ENCODE measurements at regions not wholly inside any gene's neighbourhood (a gene's known extent, or its start where the extent isn't known, plus 50 kb on each side); places are given as distances from the start of the nearest gene placed in this dataset.

- no peaks in the 10 kb centered on the region for H3K4me1 ChIP-seq (ENCODE audit: control insufficient read depth, extremely low read depth, insufficient read depth, low read length)
- no peak for DNase-seq (ENCODE audit: low read depth, low spot score)
- no peak overlapping the region for H3K4me3 ChIP-seq (replicated peaks in 1 of 3; ENCODE audit: insufficient read depth in 1 of 3, low read depth in 1 of 3, low read length in 3 of 3)
- H3K27ac ChIP-seq (ENCODE audit: insufficient read depth, low read depth, low read length) = no peak overlapping the region
- intact Hi-C loops (cut with micrococcal nuclease) (no loop called here), dilution Hi-C loops (cut with MboI; ENCODE audit: extremely low pct_ligation_motif_present, low sequenced_read_pairs) (no loop called here)
- POLR2A ChIA-PET = no interaction called here
- H3K79me2 ChIP-seq (ENCODE audit: control insufficient read depth, insufficient read depth, low read length) = no peaks in the 10 kb centered on the region
- no peak overlapping the region for H2AFZ ChIP-seq (ENCODE audit: low read depth, low read length)
- H3K9me1 ChIP-seq (replicated peaks; ENCODE audit: control insufficient read depth, extremely low read depth, insufficient read depth, low read length) = no peaks in the 10 kb centered on the region
- no peak for FAIRE-seq
- H3K9me3 ChIP-seq (replicated peaks; ENCODE audit: control insufficient read depth, insufficient read depth, low read length) = no peaks in the 10 kb centered on the region
- H3K27me3 ChIP-seq (ENCODE audit: control insufficient read depth in 2 of 2, insufficient read depth in 2 of 2, low read length in 2 of 2) = no peaks in the 10 kb centered on the region
- TF ChIP-seq MAX (IDR thresholded peaks at IDR 0.05; ENCODE audit: insufficient read depth, insufficient read length) = no peak
- no peak for TF ChIP-seq JUN (IDR thresholded peaks at IDR 0.05; ENCODE audit: borderline replicate concordance, insufficient read depth, insufficient read length, low read depth)
- no peak for TF ChIP-seq MYC (IDR thresholded peaks at IDR 0.05; ENCODE audit: low read depth, low read length)
- TF ChIP-seq FOS (IDR thresholded peaks at IDR 0.05; ENCODE audit: borderline replicate concordance, insufficient read depth, low read length) = no peak
- TF ChIP-seq POLR2A (IDR thresholded peaks at IDR 0.05; ENCODE audit: low read depth, low read length) = no peak
- CTCF ChIA-PET = no interaction called here
- H3K4me2 ChIP-seq (ENCODE audit: insufficient read depth, low read length) = no peak overlapping the region
- no peaks in the 10 kb centered on the region for H4K20me1 ChIP-seq (replicated peaks; ENCODE audit: control insufficient read depth, extremely low read depth, insufficient read depth, low read length)
- H3K36me3 ChIP-seq (ENCODE audit: control insufficient read depth in 2 of 2, extremely low read depth in 1 of 2, insufficient read depth in 2 of 2, low read length in 2 of 2) = no peaks in the 10 kb centered on the region
- no TSS peak for BruUV-seq (replicated peaks)
- H3K9ac ChIP-seq (replicated peaks; ENCODE audit: extremely low read depth, insufficient read depth, low read length) = no peak overlapping the region
These were observed 71.3 kb upstream of the ANKRD50 start for GRCh38 chr4:124783847-124784246.

- FAIRE-seq = no peak
- H3K79me2 ChIP-seq (ENCODE audit: control insufficient read depth, insufficient read depth, low read length) = no peaks in the 10 kb centered on the region
- no peak overlapping the region for H3K4me3 ChIP-seq (replicated peaks in 1 of 3; ENCODE audit: insufficient read depth in 1 of 3, low read depth in 1 of 3, low read length in 3 of 3)
- H3K4me2 ChIP-seq (ENCODE audit: insufficient read depth, low read length) = no peak overlapping the region
- H2AFZ ChIP-seq (ENCODE audit: low read depth, low read length) = no peak overlapping the region
- BruUV-seq (replicated peaks) = no TSS peak
- no peaks in the 10 kb centered on the region for H3K4me1 ChIP-seq (ENCODE audit: control insufficient read depth, extremely low read depth, insufficient read depth, low read length)
- no peak overlapping the region for H3K27ac ChIP-seq (ENCODE audit: insufficient read depth, low read depth, low read length)
- no peak for TF ChIP-seq MAX (IDR thresholded peaks at IDR 0.05; ENCODE audit: insufficient read depth, insufficient read length)
- TF ChIP-seq MYC (IDR thresholded peaks at IDR 0.05; ENCODE audit: low read depth, low read length) = no peak
- TF ChIP-seq POLR2A (IDR thresholded peaks at IDR 0.05; ENCODE audit: low read depth, low read length) = no peak
- no peak for TF ChIP-seq GATA2 (IDR thresholded peaks at IDR 0.05; ENCODE audit: insufficient read depth, insufficient read length, low read depth, low read length)
- TF ChIP-seq CTCF (IDR thresholded peaks at IDR 0.05; ENCODE audit: extremely low read depth in 1 of 2, insufficient read depth in 1 of 2, low read depth in 1 of 2, low read length in 2 of 2) = no peak
- TF ChIP-seq FOS (IDR thresholded peaks at IDR 0.05; ENCODE audit: borderline replicate concordance, insufficient read depth, low read length) = no peak
- TF ChIP-seq EZH2 (IDR thresholded peaks at IDR 0.05; ENCODE audit: borderline replicate concordance, low read depth, low read length, severe bottlenecking) = no peak
- TF ChIP-seq JUN (IDR thresholded peaks at IDR 0.05; ENCODE audit: borderline replicate concordance, insufficient read depth, insufficient read length, low read depth) = no peak
- TF ChIP-seq POLR2AphosphoS5 (IDR thresholded peaks at IDR 0.05; ENCODE audit: insufficient read depth, low read depth, low read length) = no peak
- intact Hi-C loops (cut with micrococcal nuclease) = no loop called here
- ChIA-PET CTCF (interaction anchor here (1.2 kb wide), 1 partner anchor 16 kb away, joined by 3 read pairs; no protein-coding TSS in a partner anchor), POLR2A (no interaction called here)
- no peaks in the 10 kb centered on the region for H3K9me1 ChIP-seq (replicated peaks; ENCODE audit: control insufficient read depth, extremely low read depth, insufficient read depth, low read length)
- no peaks in the 10 kb centered on the region for H4K20me1 ChIP-seq (replicated peaks; ENCODE audit: control insufficient read depth, extremely low read depth, insufficient read depth, low read length)
- H3K36me3 ChIP-seq (ENCODE audit: control insufficient read depth in 2 of 2, extremely low read depth in 1 of 2, insufficient read depth in 2 of 2, low read length in 2 of 2) = no peaks in the 10 kb centered on the region
- dilution Hi-C loops (cut with MboI; ENCODE audit: extremely low pct_ligation_motif_present, low sequenced_read_pairs) = no loop called here
- H3K27me3 ChIP-seq (ENCODE audit: control insufficient read depth in 2 of 2, insufficient read depth in 2 of 2, low read length in 2 of 2) = no peaks in the 10 kb centered on the region
- H3K9me3 ChIP-seq (replicated peaks; ENCODE audit: control insufficient read depth, insufficient read depth, low read length) = no peaks in the 10 kb centered on the region
- no peak overlapping the region for H3K9ac ChIP-seq (replicated peaks; ENCODE audit: extremely low read depth, insufficient read depth, low read length)
- peak; percentile 15 for DNase-seq (ENCODE audit: low read depth, low spot score)
These were observed 64.5 kb upstream of the ANKRD50 start for GRCh38 chr4:124777007-124777406.
